ENCODE measurements at regions not wholly inside any gene's neighbourhood (a gene's known extent, or its start where the extent isn't known, plus 50 kb on each side); places are given as distances from the start of the nearest gene placed in this dataset.

- TF ChIP-seq POLR2A (IDR thresholded peaks at IDR 0.05; ENCODE audit: low read length), result no peak
- TF ChIP-seq GATA1 (IDR thresholded peaks at IDR 0.05; ENCODE audit: low read depth, low read length), result no peak
Observed at GRCh38 chr5:22998362-22998761, 145.2 kb upstream of the CDH12 start.
